Lower leg skin (tissue), 4 donors: ENCODE measurements at regions not wholly inside any gene's neighbourhood (a gene's known extent, or its start where the extent isn't known, plus 50 kb on each side); places are given as distances from the start of the nearest gene placed in this dataset.

Experiments
- DNase-seq, 2 donors: peaks; one replicate each; pipeline ENCODE4 v3.0.0-alpha.2; 2019; ENCODE audit warnings: low spot score in 2 of 2
- H3K4me3 ChIP-seq: fragments of 200-600 bp; sonication (generic); 2 replicates; pipeline ENCODE4 v1.5.1; 2017; ENCODE audit warnings: mild to moderate bottlenecking, low read depth; ENCODE audit not compliant: poor library complexity, severe bottlenecking
- CTCF ChIP-seq, 3 donors: fragments of 450-650 bp; IDR thresholded peaks; one replicate each; pipeline ENCODE4 v1.5.1; 2016; ENCODE audit warnings: antibody characterized with exemption in 3 of 3, mild to moderate bottlenecking in 3 of 3, moderate library complexity in 2 of 3
- POLR2A ChIP-seq, 2 donors: fragments of 450-650 bp; IDR thresholded peaks; one replicate each; pipeline ENCODE4 v1.6.1; 2016 to 2017; ENCODE audit warnings: antibody characterized with exemption in 2 of 2, mild to moderate bottlenecking in 1 of 2, moderate library complexity in 1 of 2
- WGBS, 2 donors: methylation state at CpG; one replicate each; pipeline ENCODE4 v1.1.5; 2018; 5-methylcytosine and 5-hydroxymethylcytosine counted together
- intact Hi-C: fragments of 100-400 bp; cut with DNase I; formaldehyde crosslinking; loops from one replicate; pipeline ENCODE4 v1.15.0; 2023; ENCODE audit warnings: low total_unique reads

- WGBS, 2 donors: 62 to 73% methylated on average over 5 of the region's 5 CpGs
- intact Hi-C loops: no loop called here
- H3K4me3 ChIP-seq: no peak overlapping the region
- no peak for TF ChIP-seq CTCF (IDR thresholded peaks at IDR 0.05)
- no peak for TF ChIP-seq POLR2A (IDR thresholded peaks at IDR 0.05)
- no peak for DNase-seq
These were observed 76.4 kb upstream of the METAP2 start for GRCh38 chr12:95397571-95397970.

- H3K4me3 ChIP-seq: no peak overlapping the region
- no peak for TF ChIP-seq POLR2A (IDR thresholded peaks at IDR 0.05)
- TF ChIP-seq CTCF (IDR thresholded peaks at IDR 0.05): no peak
- no peak for DNase-seq
- intact Hi-C loops: no loop called here
- 48 to 50% methylated on average over 4 of the region's 4 CpGs for WGBS, 2 donors
These were observed 71.9 kb upstream of the METAP2 start for GRCh38 chr12:95402096-95402495.

- no peak for TF ChIP-seq POLR2A (IDR thresholded peaks at IDR 0.05)
- TF ChIP-seq CTCF (IDR thresholded peaks at IDR 0.05): no peak
- WGBS, 2 donors: 73 to 81% methylated on average over 8 of the region's 8 CpGs
- no peak overlapping the region for H3K4me3 ChIP-seq
These were observed 65.8 kb upstream of the METAP2 start for GRCh38 chr12:95408201-95408600.

GRCh38 chr12:95411057-95411456 is 62.9 kb upstream of the METAP2 start:
- 75 to 94% methylated on average over 3 of the region's 3 CpGs for WGBS, 2 donors
- no peak overlapping the region for H3K4me3 ChIP-seq
- intact Hi-C loops: no loop called here
- DNase-seq: no peak
- TF ChIP-seq CTCF (IDR thresholded peaks at IDR 0.05) (no peak), POLR2A (IDR thresholded peaks at IDR 0.05) (no peak)

More at GRCh38 chr12:95408201-95408600, 65.8 kb upstream of the METAP2 start:
- no peak for DNase-seq
- intact Hi-C loops: no loop called here

- DNase-seq: no peak
- intact Hi-C loops: no loop called here
- 79 to 82% methylated on average over 3 of the region's 3 CpGs for WGBS, 2 donors
- H3K4me3 ChIP-seq: no peak overlapping the region
- TF ChIP-seq CTCF (IDR thresholded peaks at IDR 0.05): no peak
- TF ChIP-seq POLR2A (IDR thresholded peaks at IDR 0.05): no peak
These were observed 62.5 kb upstream of the METAP2 start for GRCh38 chr12:95411466-95411865.
